H1 (cell line): ENCODE measurements at regions not wholly inside any gene's neighbourhood (a gene's known extent, or its start where the extent isn't known, plus 50 kb on each side); places are given as distances from the start of the nearest gene placed in this dataset.
A peak's percentile ranks its signal among the peaks of the same experiment; 100 is the strongest.

Source experiments
- CTCF ChIA-PET: fragments of 300-600 bp; sonication (Branson Sonifier 250); formaldehyde crosslinking; loops from one replicate; lab custom pipeline; 2021; ENCODE audit not compliant: partially characterized antibody; lab: Charles Lee
- POLR2A ChIA-PET: fragments of 300-600 bp; sonication (Branson Sonifier 250); formaldehyde crosslinking; loops from one replicate; lab custom pipeline; 2021; ENCODE audit warnings: inconsistent platforms; ENCODE audit not compliant: partially characterized antibody; lab: Charles Lee
- DNase-seq, 2 experiments: peaks; one replicate each; pipeline versions ENCODE4 v3.0.0 to v3.0.0-alpha.2; 2010 to 2022; ENCODE audit warnings: low spot score in 2 of 2, low read depth in 1 of 2, mixed read lengths in 1 of 2
- FAIRE-seq: peaks from 2 replicates; lab custom pipeline; 2011; peaks lifted over from hg19 to GRCh38; lab: Jason Lieb, UNC
- H2AFZ ChIP-seq: 2 replicates; pipeline ENCODE4 v1.8.1; 2012; ENCODE audit warnings: low read length, inconsistent platforms
- H2AK5ac ChIP-seq: 2 replicates; pipeline ENCODE4 v1.6.1; 2013; ENCODE audit warnings: low read depth, low read length
- H2BK120ac ChIP-seq: replicated peaks from 2 replicates; pipeline ENCODE3; 2013; ENCODE audit warnings: low read depth, low read length, inconsistent platforms
- H2BK12ac ChIP-seq: 2 replicates; pipeline ENCODE4 v1.6.1; 2013; ENCODE audit warnings: low read depth, low read length
- H2BK15ac ChIP-seq: 2 replicates; pipeline ENCODE4 v1.6.1; 2013; ENCODE audit warnings: low read length
- H2BK20ac ChIP-seq: 2 replicates; pipeline ENCODE4 v1.6.1; 2013; ENCODE audit warnings: low read length
- H2BK5ac ChIP-seq: 2 replicates; pipeline ENCODE4 v1.6.1; 2013; ENCODE audit warnings: low read depth, low read length
- H3K14ac ChIP-seq: 2 replicates; pipeline ENCODE4 v1.6.1; 2013; ENCODE audit warnings: inconsistent platforms; ENCODE audit not compliant: insufficient read length
- H3K18ac ChIP-seq: 2 replicates; pipeline ENCODE4 v1.6.1; 2013; ENCODE audit warnings: low read length; ENCODE audit errors: extremely low read depth
- H3K23ac ChIP-seq: 2 replicates; pipeline ENCODE4 v1.6.1; 2013; ENCODE audit warnings: inconsistent platforms; ENCODE audit not compliant: insufficient read length
- H3K23me2 ChIP-seq: 2 replicates; pipeline ENCODE4 v1.6.1; 2013; ENCODE audit warnings: low read depth, low read length
- H3K27ac ChIP-seq: 2 replicates; pipeline ENCODE4 v1.6.1; 2011; ENCODE audit warnings: low read depth, low read length, inconsistent platforms
- H3K27me3 ChIP-seq, 4 experiments: replicated peaks in 1 of 4; 1 replicate in 1 of 4; 2 replicates in 3 of 4; pipeline versions ENCODE4 v1.6.1 to v1.8.1; 2011 to 2013; ENCODE audit warnings: low read length in 3 of 4, mild to moderate bottlenecking in 3 of 4, inconsistent platforms in 2 of 4, mixed read lengths in 2 of 4, moderate library complexity in 1 of 4; ENCODE audit not compliant: control insufficient read depth in 3 of 4, insufficient read depth in 3 of 4; ENCODE audit errors: extremely low read depth in 1 of 4
- H3K36me3 ChIP-seq, 4 experiments: 2 replicates each; pipeline versions ENCODE4 v1.6.1 to v1.8.1; 2011 to 2013; ENCODE audit warnings: mild to moderate bottlenecking in 4 of 4, low read length in 3 of 4, moderate library complexity in 2 of 4, control low read depth in 1 of 4, inconsistent platforms in 1 of 4; ENCODE audit not compliant: insufficient read depth in 4 of 4, control insufficient read depth in 2 of 4
- H3K4ac ChIP-seq: replicated peaks from 2 replicates; pipeline ENCODE3; 2013; ENCODE audit warnings: low read length, low read depth, mixed read lengths, inconsistent platforms; ENCODE audit not compliant: insufficient read length
- H3K4me1 ChIP-seq, 4 experiments: replicated peaks in 1 of 4; 1 replicate in 1 of 4; 2 replicates in 3 of 4; pipeline versions ENCODE4 v1.6.1 to v1.8.1; 2011 to 2013; ENCODE audit warnings: low read length in 3 of 4, inconsistent platforms in 2 of 4, mixed read lengths in 1 of 4; ENCODE audit not compliant: insufficient read depth in 4 of 4, control insufficient read depth in 3 of 4
- H3K4me2 ChIP-seq, 2 experiments: 2 replicates each; pipeline versions ENCODE4 v1.6.1 to v1.8.1; 2011 to 2013; ENCODE audit warnings: low read depth in 2 of 2, low read length in 2 of 2, control low read depth in 1 of 2, inconsistent platforms in 1 of 2, mild to moderate bottlenecking in 1 of 2; ENCODE audit not compliant: insufficient read depth in 1 of 2
- H3K4me3 ChIP-seq, 4 experiments: fragments of 200-600, 300-600 bp in 1 of 4; sonication (generic), shearing (Covaris generic), sonication (Bioruptor Twin) in 1 of 4; 2 replicates each; pipeline versions ENCODE4 v1.5.1 to v1.8.1; 2011 to 2016; ENCODE audit warnings: low read length in 4 of 4, low read depth in 3 of 4, control low read depth in 2 of 4, inconsistent platforms in 2 of 4, mild to moderate bottlenecking in 2 of 4, mixed read lengths in 1 of 4, moderate library complexity in 1 of 4; ENCODE audit not compliant: insufficient read depth in 2 of 4; ENCODE audit errors: extremely low read depth in 1 of 4
- H3K56ac ChIP-seq: replicated peaks from 2 replicates; pipeline ENCODE3; 2013; ENCODE audit warnings: low read depth, mild to moderate bottlenecking, mixed read lengths, low read length, inconsistent platforms; ENCODE audit not compliant: insufficient read length
- H3K79me1 ChIP-seq: 2 replicates; pipeline ENCODE4 v1.6.1; 2013; ENCODE audit warnings: low read depth, low read length, control low read depth
- H3K79me2 ChIP-seq, 2 experiments: 2 replicates each; pipeline versions ENCODE4 v1.6.1 to v1.8.1; 2012 to 2013; ENCODE audit warnings: low read length in 2 of 2, mild to moderate bottlenecking in 2 of 2, inconsistent platforms in 1 of 2; ENCODE audit not compliant: insufficient read depth in 2 of 2, control insufficient read depth in 1 of 2
- H3K9ac ChIP-seq, 4 experiments: replicated peaks in 1 of 4; 1 replicate in 1 of 4; 2 replicates in 3 of 4; pipeline versions ENCODE4 v1.6.1 to v1.8.1; 2011 to 2013; ENCODE audit warnings: low read depth in 3 of 4, low read length in 3 of 4, control low read depth in 2 of 4, mild to moderate bottlenecking in 2 of 4, moderate library complexity in 2 of 4, inconsistent platforms in 1 of 4; ENCODE audit errors: extremely low read depth in 1 of 4
- H3K9me3 ChIP-seq, 2 experiments: 2 replicates each; pipeline versions ENCODE4 v1.6.1 to v1.8.1; 2012 to 2013; ENCODE audit warnings: mild to moderate bottlenecking in 2 of 2, moderate library complexity in 2 of 2, control low read depth in 1 of 2, inconsistent platforms in 1 of 2, low read depth in 1 of 2, low read length in 1 of 2, mixed read lengths in 1 of 2; ENCODE audit not compliant: insufficient read depth in 2 of 2
- H4K20me1 ChIP-seq, 2 experiments: replicated peaks in 1 of 2; 2 replicates each; pipeline versions ENCODE3 to v1.8.1; 2011 to 2013; ENCODE audit warnings: inconsistent platforms in 2 of 2, low read length in 2 of 2, mild to moderate bottlenecking in 1 of 2; ENCODE audit not compliant: insufficient read depth in 2 of 2, control insufficient read depth in 1 of 2
- H4K5ac ChIP-seq: 2 replicates; pipeline ENCODE4 v1.6.1; 2013; ENCODE audit warnings: low read length, low read depth, mixed read lengths, inconsistent platforms; ENCODE audit not compliant: insufficient read length
- H4K8ac ChIP-seq: 2 replicates; pipeline ENCODE4 v1.8.0; 2013; ENCODE audit warnings: mild to moderate bottlenecking, moderate library complexity, low read length, inconsistent platforms; ENCODE audit not compliant: insufficient read depth; ENCODE audit errors: extremely low read depth
- H4K91ac ChIP-seq: replicated peaks from 2 replicates; pipeline ENCODE3; 2013; ENCODE audit warnings: low read length, mixed read lengths, inconsistent platforms; ENCODE audit not compliant: insufficient read length
- RAD21 ChIP-seq, 2 experiments: IDR thresholded peaks in 1 of 2; conservative IDR thresholded peaks in 1 of 2; 2 replicates each; pipeline ENCODE4 v1.6.1; 2011; ENCODE audit warnings: low read depth in 2 of 2, low read length in 2 of 2, improper control_type of control experiment in 1 of 2, inconsistent platforms in 1 of 2, mild to moderate bottlenecking in 1 of 2, moderate library complexity in 1 of 2
- SIRT6 ChIP-seq: IDR thresholded peaks from one replicate; pipeline ENCODE4 v1.7.1; 2012; ENCODE audit warnings: low read length, inconsistent platforms
- WGBS, 2 experiments: shearing (Covaris generic) in 1 of 2; methylation state at CpG; one replicate each; pipeline versions ENCODE4 v1.1.6 to v1.1.7; 2013 to 2015; ENCODE audit warnings: low lambda C conversion rate in 2 of 2, mixed read lengths in 2 of 2, inconsistent platforms in 1 of 2, low coverage in 1 of 2, missing lambda C conversion rate in 1 of 2; ENCODE audit not compliant: insufficient replicate concordance in 2 of 2, insufficient coverage in 1 of 2, insufficient read length in 1 of 2; ENCODE audit errors: extremely low coverage in 1 of 2, missing lambda C conversion rate in 1 of 2; 5-methylcytosine and 5-hydroxymethylcytosine counted together
- TF ChIP-seq, protein P1 (sequence below), 3 experiments: IDR thresholded peaks; 1 replicate in 2 of 3; 2 replicates in 1 of 3; pipeline versions ENCODE4 v1.5.1 to v1.6.1; 2011; ENCODE audit warnings: low read length in 3 of 3, mild to moderate bottlenecking in 3 of 3, inconsistent platforms in 2 of 3, low read depth in 1 of 3, moderate library complexity in 1 of 3; ENCODE audit not compliant: insufficient read depth in 1 of 3; ENCODE audit errors: control extremely low read depth in 1 of 3

DNA sequence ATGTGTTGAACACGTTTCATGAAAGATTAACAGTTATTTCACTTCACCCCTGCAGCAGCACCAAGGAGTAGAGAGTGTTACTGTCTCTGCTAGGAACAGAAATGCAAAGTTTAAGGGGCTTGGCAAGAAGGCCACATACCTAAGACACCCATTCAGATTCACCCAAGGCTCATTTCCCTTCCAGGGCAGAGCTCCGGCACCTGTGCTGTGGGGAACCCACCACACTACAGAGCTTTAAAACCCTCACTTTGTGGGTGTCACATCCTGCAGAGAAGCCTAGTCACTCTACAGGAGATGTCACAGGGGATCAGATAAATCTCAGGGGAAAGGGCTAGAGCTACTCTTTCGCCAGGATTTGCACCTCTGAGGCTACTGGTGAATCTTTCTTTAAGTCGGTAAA, 176.1 kb upstream of the KLF6 start:
- H3K23me2 ChIP-seq, result no peaks in the 10 kb centered on the region; the same call in 1 of the 2 replicates
- POLR2A ChIA-PET, result interaction anchor here (0.9 kb wide), 1 partner anchor 176 kb away, joined by 3 read pairs; the partner anchor contains the start of gene KLF6
- no peak overlapping the region for H3K18ac ChIP-seq
- no peak overlapping the region for H2BK20ac ChIP-seq
- no peaks in the 10 kb centered on the region for H3K79me1 ChIP-seq
- H3K56ac ChIP-seq, result no peak overlapping the region
- no peak overlapping the region for H3K4ac ChIP-seq
- peak; percentile 81 for FAIRE-seq
- H4K91ac ChIP-seq, result no peak overlapping the region
- no peaks in the 10 kb centered on the region for H3K27me3 ChIP-seq
- no peak overlapping the region for H2AK5ac ChIP-seq
- no peak overlapping the region for H4K5ac ChIP-seq
- H3K36me3 ChIP-seq, result no peaks in the 10 kb centered on the region
- H2BK15ac ChIP-seq, result no peak overlapping the region
- no peak overlapping the region for H3K27ac ChIP-seq
- H3K23ac ChIP-seq, result no peak overlapping the region
- no peak overlapping the region for H2BK12ac ChIP-seq
- peak overlapping the region in 1 of 2 experiments; percentile 26; a peak in 2 of 4 replicates for H3K4me2 ChIP-seq
- DNase-seq, result no peak
- H2AFZ ChIP-seq, result no peak overlapping the region
- H4K8ac ChIP-seq, result no peak overlapping the region
- no peak overlapping the region for H2BK5ac ChIP-seq
- no peaks in the 10 kb centered on the region for H4K20me1 ChIP-seq
- no peak overlapping the region for H2BK120ac ChIP-seq
- H3K4me1 ChIP-seq, result peaks cover 6 to 17% (median 11%) of the 10 kb centered on the region in 4 experiments; a peak in 6 of 7 replicates
- H3K79me2 ChIP-seq, result no peaks in the 10 kb centered on the region
- 64% methylated on average over 4 of the region's 4 CpGs; no CpG with 5 or more reads in 1 of the 2 experiments for WGBS, 2 experiments
- H3K4me3 ChIP-seq, result no peak overlapping the region
- CTCF ChIA-PET, result interaction anchor here (1.0 to 1.2 kb wide), 2 partner anchors 588 to 803 kb away, joined by 3 to 5 read pairs; no protein-coding TSS in a partner anchor
- no peak overlapping the region for H3K14ac ChIP-seq
- no peak overlapping the region for H3K9ac ChIP-seq
- TF ChIP-seq RAD21 (IDR thresholded peaks at IDR 0.05 in 1 of 2, conservative IDR thresholded peaks at IDR 0.05 in 1 of 2; ENCODE audit: low read depth in 2 of 2, low read length in 2 of 2) (0 out of 4 replicates have a peak, but pooled peaks of 1 of the 2 experiments have one; percentile 5), SIRT6 (no peak)
- TF ChIP-seq, protein P1, sequence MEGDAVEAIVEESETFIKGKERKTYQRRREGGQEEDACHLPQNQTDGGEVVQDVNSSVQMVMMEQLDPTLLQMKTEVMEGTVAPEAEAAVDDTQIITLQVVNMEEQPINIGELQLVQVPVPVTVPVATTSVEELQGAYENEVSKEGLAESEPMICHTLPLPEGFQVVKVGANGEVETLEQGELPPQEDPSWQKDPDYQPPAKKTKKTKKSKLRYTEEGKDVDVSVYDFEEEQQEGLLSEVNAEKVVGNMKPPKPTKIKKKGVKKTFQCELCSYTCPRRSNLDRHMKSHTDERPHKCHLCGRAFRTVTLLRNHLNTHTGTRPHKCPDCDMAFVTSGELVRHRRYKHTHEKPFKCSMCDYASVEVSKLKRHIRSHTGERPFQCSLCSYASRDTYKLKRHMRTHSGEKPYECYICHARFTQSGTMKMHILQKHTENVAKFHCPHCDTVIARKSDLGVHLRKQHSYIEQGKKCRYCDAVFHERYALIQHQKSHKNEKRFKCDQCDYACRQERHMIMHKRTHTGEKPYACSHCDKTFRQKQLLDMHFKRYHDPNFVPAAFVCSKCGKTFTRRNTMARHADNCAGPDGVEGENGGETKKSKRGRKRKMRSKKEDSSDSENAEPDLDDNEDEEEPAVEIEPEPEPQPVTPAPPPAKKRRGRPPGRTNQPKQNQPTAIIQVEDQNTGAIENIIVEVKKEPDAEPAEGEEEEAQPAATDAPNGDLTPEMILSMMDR (IDR thresholded peaks at IDR 0.05; ENCODE audit: control extremely low read depth in 1 of 3, insufficient read depth in 1 of 3, low read depth in 1 of 3, low read length in 3 of 3), result no peak
- no peaks in the 10 kb centered on the region for H3K9me3 ChIP-seq
